AG09309 (cell line): ENCODE measurements at regions not wholly inside any gene's neighbourhood (a gene's known extent, or its start where the extent isn't known, plus 50 kb on each side); places are given as distances from the start of the nearest gene placed in this dataset.
A peak's percentile ranks its signal among the peaks of the same experiment; 100 is the strongest.

Source experiments
- DNase-seq: peaks from one replicate; pipeline ENCODE4 v3.0.0-alpha.2; 2010; ENCODE audit warnings: low read depth
- H3K4me3 ChIP-seq: 2 replicates; pipeline ENCODE4 v1.5.1; 2011; ENCODE audit warnings: mild to moderate bottlenecking, low read depth, low read length, moderate library complexity; ENCODE audit not compliant: control insufficient read depth
- TF ChIP-seq, protein P1 (sequence below): IDR thresholded peaks from 2 replicates; pipeline ENCODE4 v1.5.1; 2011; ENCODE audit warnings: mild to moderate bottlenecking, low read depth, low read length, inconsistent platforms; ENCODE audit not compliant: insufficient read depth, control insufficient read depth; ENCODE audit errors: missing control alignments

DNA sequence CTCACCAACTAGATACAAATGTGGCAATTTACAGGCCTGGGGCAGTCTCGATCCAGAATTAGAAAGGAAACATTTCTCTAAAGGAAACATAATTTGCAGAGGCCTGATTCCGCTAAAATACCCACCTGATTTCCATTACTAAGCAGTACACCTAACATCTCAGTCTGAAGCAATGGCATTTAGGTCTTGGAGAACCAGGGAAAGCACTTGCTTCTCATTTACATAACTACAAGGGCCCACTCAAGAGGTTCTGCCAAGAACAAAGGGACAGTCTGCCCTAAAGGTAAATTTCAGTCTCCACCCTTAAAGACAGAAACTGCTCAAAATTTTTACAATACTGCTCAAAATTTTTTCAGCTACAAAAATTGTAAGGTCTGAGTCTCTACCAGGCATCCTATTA, 123.7 kb upstream of the GJB5 start:
- TF ChIP-seq, protein P1, sequence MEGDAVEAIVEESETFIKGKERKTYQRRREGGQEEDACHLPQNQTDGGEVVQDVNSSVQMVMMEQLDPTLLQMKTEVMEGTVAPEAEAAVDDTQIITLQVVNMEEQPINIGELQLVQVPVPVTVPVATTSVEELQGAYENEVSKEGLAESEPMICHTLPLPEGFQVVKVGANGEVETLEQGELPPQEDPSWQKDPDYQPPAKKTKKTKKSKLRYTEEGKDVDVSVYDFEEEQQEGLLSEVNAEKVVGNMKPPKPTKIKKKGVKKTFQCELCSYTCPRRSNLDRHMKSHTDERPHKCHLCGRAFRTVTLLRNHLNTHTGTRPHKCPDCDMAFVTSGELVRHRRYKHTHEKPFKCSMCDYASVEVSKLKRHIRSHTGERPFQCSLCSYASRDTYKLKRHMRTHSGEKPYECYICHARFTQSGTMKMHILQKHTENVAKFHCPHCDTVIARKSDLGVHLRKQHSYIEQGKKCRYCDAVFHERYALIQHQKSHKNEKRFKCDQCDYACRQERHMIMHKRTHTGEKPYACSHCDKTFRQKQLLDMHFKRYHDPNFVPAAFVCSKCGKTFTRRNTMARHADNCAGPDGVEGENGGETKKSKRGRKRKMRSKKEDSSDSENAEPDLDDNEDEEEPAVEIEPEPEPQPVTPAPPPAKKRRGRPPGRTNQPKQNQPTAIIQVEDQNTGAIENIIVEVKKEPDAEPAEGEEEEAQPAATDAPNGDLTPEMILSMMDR, result no peak
- no peak overlapping the region for H3K4me3 ChIP-seq
- no peak for DNase-seq

DNA sequence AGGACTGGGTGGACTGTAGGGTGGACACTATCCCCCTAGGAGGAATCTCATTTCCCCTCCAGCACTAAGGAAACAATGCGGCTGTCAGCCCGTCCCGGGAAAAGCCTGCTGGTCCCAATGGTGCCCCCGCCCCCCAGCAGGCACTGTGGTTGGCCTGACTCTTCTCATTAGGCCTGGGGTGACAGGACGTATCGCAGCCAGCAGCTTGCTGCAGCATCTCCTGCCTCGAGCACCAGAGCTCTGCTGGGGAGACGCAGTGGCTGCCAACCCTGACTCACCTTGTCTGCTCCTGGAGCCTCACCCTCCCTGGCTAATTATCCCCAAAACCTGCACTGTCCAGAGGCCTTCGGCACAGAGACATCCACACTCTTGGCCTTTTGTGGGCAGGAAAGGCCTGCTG, 115.1 kb upstream of the GJB5 start:
- H3K4me3 ChIP-seq, result no peak overlapping the region
- no peak for DNase-seq
- TF ChIP-seq, protein P1, result no peak

DNA sequence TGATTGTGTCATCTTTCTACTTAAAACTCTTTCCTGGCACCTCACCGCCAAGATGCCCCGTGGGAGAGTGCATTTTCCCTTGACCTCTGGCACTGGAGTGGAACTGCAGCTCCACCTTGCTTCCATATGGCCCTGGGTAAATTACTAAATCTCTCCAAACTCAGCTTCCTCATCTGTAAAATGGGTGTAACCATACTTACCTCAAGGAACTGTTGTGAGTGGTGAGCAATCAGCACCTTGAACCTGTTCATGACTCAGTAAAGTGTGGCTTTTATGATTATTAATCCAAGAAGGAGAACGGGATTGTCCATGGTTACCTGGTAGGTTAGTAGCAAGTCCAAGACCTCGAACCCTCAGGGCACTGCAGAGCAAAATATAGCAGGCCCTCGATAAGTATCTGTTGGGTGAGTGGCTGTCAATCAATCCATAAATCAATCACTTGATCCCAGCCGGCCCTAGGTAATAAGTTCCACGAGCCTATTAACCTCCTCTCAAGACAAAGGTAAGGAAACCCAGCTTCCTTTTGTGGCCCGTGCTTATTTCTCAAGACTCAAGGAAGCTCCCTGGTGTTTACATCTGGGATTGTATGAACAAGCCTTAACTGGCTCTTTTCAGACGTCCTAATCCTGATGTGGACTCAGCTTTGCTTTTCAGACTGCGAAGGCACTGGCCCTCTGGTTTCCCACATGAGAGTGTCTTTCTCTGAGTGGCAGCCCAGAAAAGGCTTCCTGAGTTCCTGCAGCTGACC, 114.0 kb upstream of the GJB5 start:
- H3K4me3 ChIP-seq, result no peak overlapping the region
- DNase-seq, result no peak
- TF ChIP-seq, protein P1, result no peak

DNA sequence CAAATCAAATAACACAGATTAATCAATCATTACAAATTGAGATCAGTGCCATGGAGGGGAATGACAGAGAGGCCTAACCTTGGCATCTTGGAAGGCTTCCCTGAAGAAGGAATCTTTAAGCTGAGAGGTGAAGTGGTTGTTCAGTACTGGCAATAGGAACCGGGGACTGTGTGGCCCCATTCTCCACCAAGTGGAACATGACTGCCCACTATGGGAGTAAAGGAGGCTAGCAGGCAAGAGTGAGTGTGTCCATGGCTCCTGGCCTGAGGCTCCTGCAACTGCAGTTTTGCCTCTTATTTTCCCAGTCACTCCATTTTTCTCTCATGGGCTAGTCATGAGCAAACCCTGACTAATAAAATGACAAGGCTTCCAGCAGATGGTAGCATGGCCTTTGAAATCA, 112.2 kb upstream of the GJB5 start:
- TF ChIP-seq, protein P1, result peak; percentile 6
- no peak for DNase-seq
- no peak overlapping the region for H3K4me3 ChIP-seq

DNA sequence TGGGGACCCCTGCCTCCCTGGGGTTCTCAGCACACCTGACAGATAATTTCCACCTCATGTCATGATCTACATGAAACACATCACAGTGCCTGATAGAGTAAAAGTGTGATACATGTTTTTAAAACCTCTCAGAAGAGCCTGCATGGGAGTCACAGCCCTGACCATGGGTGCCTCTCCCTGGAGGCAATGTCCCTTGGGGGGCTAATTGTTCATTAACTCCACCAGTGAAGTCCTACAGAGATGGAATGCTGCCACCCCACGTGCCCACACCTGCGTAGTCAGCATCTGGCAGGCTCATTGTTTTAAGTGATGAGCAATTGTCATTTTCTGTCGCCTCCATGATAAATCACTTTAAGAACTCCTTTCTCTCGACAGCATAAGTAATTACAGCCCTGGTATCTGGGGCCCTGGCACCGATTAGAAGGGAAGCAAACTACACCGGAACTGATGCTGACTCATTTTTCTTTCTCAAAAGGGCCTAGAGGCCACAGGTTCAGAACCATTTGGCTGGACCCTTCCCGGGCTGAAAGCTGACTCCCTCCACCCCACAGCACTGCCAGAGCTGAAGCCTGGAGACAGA, 109.6 kb upstream of the GJB5 start:
- TF ChIP-seq, protein P1, result no peak
- no peak for DNase-seq
- H3K4me3 ChIP-seq, result no peak overlapping the region

DNA sequence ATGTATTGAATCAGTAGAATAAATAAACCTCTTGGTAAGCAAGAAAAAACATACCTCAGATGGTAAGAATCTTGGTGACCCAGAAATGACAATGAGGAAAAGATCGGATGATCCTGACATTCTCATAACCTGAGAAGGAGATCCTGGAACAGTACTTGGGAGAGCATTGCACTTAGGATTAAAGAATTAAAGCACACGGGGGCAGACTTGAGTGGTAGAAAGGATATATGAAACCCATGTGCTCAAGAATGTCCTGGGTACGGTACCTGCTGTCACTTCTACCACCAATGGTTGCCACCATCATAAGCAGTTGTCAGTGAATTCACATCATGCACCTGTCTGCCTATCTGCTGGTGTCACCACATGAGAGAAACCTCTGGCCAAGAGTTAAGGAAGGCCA, 108.9 kb upstream of the GJB5 start:
- no peak overlapping the region for H3K4me3 ChIP-seq
- TF ChIP-seq, protein P1, result no peak
- no peak for DNase-seq
